LHCN-M2 (cell line): ENCODE measurements at regions not wholly inside any gene's neighbourhood (a gene's known extent, or its start where the extent isn't known, plus 50 kb on each side); places are given as distances from the start of the nearest gene placed in this dataset.
"Not testable (repeated sequence)": the region's sequence is repeated elsewhere in the genome, so short reads cannot be mapped to it uniquely, and the experiment has no call there.

Experiments
- DNase-seq: peaks from one replicate; pipeline ENCODE4 v3.0.0-alpha.2; 2012; ENCODE audit warnings: low read depth

- DNase-seq, result no peak
Measured at GRCh38 chr10:124217031-124217430, 123.6 kb upstream of the CHST15 start.

GRCh38 chr10:124214610-124215375 is 121.4 kb upstream of the CHST15 start:
- DNase-seq, result no peak

DNA sequence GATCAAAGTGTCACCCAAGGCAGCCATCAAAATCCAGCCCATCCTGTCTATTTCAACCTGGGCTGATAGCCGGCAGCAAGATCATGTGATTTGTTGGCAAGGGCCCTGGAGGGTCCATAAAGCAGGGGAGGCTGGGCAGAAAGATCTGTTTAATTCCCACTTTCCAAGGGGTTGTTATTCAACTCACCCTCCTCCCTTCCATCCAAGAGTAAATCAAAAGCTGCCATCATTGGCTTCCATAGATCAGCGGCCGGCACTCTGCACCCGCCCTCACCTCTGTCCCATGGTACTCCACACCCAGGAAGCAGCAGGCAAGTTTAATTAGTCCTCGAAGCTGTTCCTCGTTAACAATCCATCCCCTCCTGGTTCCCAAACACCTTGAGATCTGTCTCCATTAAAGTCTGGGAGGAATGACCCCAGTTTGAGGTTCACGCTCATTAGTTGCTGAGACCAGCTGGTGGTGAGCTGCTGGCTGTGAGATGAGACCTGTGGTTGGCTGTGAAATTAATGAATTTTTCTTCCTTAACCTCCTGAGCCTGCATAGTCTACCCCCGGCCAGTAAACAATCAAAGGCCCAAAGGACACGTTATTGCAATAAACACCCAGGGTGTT is 120.6 kb upstream of the CHST15 start:
- DNase-seq, result no peak

- no peak for DNase-seq
Measured at GRCh38 chr10:124213471-124213870, 120.1 kb upstream of the CHST15 start.

DNA sequence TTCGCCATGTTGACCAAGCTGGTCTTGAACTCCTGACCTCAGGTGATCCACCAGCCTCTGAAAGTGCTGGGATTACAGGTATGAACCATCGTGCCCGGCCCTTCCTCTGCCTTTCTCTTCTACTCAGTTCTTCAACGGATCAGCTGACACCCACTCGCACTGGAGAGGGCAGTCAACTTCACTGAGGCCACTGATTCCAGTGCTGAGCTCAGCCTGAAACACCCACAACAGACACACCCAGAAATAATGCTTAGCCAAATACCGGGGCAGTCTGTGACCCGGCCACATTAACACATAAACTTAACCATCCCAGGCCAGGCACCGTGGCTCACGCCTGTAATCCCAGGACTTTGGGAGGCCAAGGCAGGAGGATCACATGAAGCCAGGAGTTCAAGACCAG is 119.3 kb upstream of the CHST15 start:
- DNase-seq, result no peak

DNA sequence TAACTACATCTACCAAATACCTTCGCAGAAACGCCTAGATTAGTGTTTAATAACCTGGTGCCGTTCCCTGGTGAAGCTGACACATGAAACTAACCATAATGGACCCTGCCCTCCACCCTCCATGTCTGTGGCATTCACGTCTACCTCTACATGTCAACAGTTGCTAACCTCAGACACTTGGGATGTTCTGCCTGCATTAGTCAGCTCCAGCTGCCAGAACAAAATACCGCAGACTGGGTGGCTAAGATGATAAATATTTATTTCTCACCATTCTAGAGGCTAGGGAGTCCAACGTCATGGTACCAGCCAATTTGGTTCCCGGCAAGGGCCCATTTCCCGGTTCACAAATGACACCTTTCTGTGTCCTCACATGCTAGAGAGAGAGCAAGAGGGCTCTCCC is 118.5 kb upstream of the CHST15 start:
- DNase-seq, result peak; percentile 98

DNA sequence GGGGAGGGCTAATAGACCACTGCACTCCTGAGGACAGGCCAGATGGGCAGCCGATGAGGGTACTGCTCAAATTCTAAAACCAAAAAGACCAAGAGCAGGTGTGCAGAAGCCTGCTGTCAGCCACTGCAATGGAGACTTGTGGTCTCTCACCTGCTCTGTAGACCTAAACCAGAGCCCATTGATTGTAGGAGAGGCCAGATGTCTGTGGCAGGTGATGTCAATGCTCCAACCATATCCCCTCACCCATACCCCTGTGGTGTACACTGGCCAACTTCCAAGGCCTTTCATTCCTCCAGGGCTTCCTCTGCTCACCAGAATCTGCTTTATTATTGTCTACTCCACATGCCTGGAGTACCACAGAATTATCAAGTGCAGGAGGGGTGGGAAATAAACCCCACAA is 116.9 kb upstream of the CHST15 start:
- no peak for DNase-seq

DNA sequence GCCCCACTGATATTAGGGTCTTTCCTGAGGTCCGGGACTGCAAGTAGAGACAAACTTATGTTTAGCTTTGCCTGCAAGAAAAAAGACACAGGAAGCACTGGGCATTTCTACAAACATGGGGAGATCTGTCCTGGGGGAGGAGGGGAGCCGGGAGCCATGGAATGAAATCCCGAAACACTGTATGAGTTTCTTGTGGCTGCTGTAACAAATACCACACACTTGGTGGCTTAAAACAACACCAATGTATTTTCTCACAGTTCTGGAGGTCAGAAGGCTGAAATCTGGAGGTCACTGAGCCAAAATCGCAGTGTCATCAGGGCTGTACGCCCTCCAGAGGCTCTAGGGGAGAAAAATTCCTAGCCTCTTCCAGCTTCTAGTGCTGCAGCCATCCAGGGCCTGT is 114.0 kb upstream of the CHST15 start:
- no peak for DNase-seq

DNA sequence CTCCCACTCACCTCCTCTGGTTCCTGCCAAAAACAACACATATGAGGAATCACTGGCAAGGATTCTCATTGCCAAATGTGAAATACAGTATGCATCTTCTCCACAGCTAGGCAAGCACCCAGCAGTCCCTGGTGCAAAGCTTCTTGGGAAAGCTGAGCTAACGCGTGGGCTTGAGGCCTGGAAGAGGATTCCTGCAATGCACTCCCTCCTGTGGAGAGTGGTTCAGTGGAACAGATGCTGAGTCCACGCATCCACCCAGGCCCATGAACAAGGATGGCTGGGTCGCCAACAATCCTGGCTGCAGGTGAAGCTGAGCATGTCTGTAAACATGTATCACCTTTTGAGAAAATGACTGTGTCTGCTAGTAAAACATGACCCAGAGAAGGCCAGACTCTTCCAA is 113.2 kb upstream of the CHST15 start:
- DNase-seq, result no peak

- no peak for DNase-seq
Measured at GRCh38 chr10:124205432-124205831, 112.0 kb upstream of the CHST15 start.

GRCh38 chr10:124204726-124205125 is 111.3 kb upstream of the CHST15 start:
- DNase-seq, result no peak

GRCh38 chr10:124200011-124200410 is 106.6 kb upstream of the CHST15 start:
- DNase-seq, result peak; percentile 58

DNA sequence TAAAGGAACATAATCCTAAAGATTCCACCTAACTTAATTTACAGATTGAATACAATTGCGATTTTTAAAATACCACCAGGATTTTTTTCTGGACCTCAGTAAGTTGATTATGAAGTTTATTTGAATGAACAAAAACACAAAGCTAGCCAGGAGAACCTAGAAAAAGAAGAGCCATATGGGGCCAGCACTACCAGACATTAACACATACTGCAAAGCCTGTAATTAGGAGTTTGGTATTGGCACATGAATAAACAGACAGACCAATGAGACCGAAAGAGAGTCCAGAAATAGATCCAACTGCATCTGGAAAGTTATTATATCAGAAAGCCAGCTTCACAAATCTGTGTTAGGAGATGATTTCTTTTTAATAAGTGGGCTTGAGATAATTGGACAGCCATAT is 105.5 kb upstream of the CHST15 start:
- DNase-seq, result no peak

DNA sequence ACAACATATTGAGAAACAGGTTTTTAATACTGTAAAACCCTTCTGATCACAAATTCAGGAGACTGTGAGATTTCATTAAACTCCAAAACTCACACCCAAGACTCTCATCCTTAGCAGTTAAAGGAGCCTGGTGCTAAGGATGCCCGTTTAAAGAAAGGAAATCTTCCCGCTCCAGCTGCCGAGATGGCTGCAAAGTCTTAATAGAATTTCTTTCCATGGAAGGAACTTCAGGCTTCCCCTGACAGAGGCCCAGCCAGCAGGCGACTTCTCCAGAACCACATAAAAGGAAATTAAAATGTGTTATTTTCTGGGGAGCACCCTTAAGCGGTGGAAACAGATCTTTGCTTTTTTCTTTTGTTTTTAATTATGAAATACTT is 104.7 kb upstream of the CHST15 start:
- DNase-seq, result no peak

DNA sequence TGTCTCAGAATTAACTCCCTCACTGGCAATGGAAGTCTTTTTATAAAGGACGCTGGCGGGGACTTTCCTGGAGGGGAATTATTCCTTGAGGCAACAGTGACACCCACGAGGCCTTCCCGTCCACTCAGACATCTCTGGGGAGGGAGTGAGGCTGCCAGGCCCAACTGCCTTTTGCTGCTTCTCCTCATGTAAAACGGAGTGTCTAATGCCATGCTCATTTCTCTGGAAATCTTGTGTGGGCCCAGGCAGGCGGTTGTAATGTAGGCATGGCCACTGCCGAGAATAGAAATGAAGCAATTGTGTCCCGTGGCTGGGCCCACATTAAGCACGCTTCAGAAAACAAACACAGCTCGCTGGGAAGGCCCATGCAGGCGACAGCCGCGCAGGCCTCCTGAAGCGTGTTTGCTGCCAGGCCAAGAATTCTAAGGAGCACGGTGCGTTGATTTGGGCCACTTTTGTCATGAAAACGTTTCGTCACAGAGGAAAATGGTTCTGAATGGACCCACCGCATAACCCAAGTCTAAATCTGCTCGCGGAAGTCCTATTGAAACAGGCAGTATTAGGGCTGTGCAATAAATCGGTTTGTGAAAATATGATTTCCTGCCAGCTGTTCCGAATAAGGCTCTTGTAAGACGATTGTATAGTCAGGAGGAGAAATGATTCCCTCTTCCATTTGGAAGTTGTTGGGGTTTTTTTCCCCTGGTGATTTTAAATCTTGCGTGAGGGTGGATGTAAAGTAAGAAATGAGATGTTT is 104.2 kb upstream of the CHST15 start:
- DNase-seq, result no peak

DNA sequence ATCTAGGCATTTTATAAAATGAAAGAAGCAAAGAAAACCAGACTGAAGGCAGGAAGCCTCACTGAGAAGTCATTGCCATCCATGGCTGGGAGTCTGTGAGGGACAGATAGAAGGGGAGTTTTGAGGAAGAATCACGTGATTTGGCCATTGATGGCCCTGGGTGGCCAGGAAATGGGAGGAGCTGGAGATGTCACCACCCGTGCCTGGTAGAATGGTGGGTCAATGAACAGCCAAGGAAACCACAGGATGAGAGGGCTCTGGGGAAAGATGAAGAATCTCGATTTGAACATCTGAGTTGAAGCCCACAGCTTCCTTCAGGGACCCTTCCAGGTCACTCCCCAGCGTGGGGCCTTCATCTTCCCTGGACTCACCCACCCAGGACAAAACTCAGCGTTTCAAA is 103.3 kb upstream of the CHST15 start:
- DNase-seq, result no peak

GRCh38 chr10:124194199-124194824 is 100.9 kb upstream of the CHST15 start:
- no peak for DNase-seq

DNA sequence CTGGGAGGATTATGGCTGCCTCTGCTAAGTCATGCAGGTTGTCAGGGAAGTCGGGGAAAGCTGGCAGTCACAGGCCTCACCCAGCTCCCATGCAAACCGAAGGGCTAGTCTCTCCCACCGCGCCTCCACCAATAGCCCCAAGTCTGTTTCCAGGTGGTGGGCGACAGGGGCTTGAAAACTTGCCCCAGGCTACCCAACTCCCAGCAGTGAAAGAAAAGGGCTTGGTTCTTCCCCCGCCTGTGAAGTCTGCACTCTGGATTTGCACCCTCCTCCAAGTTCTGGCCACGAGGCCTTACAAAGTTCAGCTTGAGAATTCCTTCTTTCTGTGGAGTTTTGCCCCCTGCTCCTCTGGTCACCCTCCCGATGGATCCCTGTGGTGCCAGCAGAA is 99.9 kb upstream of the CHST15 start:
- DNase-seq, result no peak

GRCh38 chr10:124192664-124193308 is 99.4 kb upstream of the CHST15 start:
- DNase-seq, result not testable (repeated sequence)

DNA sequence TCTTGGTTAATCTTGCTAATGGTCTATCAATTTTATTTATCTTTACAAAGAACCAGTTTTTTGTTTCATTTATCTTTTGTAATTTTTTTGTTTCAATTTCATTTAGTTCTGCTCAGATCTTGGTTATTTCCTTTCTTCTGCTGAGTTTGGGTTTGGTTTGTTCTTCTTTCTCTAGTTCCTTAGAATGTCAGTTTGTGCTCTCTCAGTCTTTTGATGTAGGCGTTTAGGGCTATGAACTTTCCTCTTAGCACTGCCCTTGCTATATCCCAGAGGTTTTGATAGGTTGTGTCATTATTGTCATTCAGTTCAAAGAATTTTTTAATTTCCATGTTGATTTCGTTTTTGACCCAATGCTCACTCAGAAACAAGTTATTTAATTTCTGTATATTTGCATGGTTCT is 97.1 kb upstream of the CHST15 start:
- not testable (repeated sequence) for DNase-seq

- DNase-seq, result no peak
Measured at GRCh38 chr10:124186956-124187355, 93.6 kb upstream of the CHST15 start.

- no peak for DNase-seq
Measured at GRCh38 chr10:124185084-124185483, 91.7 kb upstream of the CHST15 start.
